ENCODE measurements at regions not wholly inside any gene's neighbourhood (a gene's known extent, or its start where the extent isn't known, plus 50 kb on each side); places are given as distances from the start of the nearest gene placed in this dataset.

- TF ChIP-seq CTCF (IDR thresholded peaks at IDR 0.05) (no peak), ZNF512 (CRISPR knock-in tag; IDR thresholded peaks at IDR 0.05; ENCODE audit: borderline replicate concordance) (no peak), ATF1 (CRISPR knock-in tag; IDR thresholded peaks at IDR 0.05) (no peak), SP1 (CRISPR knock-in tag; conservative IDR thresholded peaks at IDR 0.05) (no peak), MAX (CRISPR knock-in tag; IDR thresholded peaks at IDR 0.05) (no peak), ETV6 (CRISPR knock-in tag; IDR thresholded peaks at IDR 0.05) (no peak), ZBTB21 (CRISPR knock-in tag; IDR thresholded peaks at IDR 0.05; ENCODE audit: borderline replicate concordance) (no peak), USF2 (CRISPR knock-in tag; IDR thresholded peaks at IDR 0.05) (no peak)
Measured at GRCh38 chr2:6392354-6392753, 473.4 kb downstream of the CMPK2 start.

Data from WTC11 (cell line).